DMS79 (cell line): ENCODE measurements at regions not wholly inside any gene's neighbourhood (a gene's known extent, or its start where the extent isn't known, plus 50 kb on each side); places are given as distances from the start of the nearest gene placed in this dataset.
"Not testable (repeated sequence)": the region's sequence is repeated elsewhere in the genome, so short reads cannot be mapped to it uniquely, and the experiment has no call there.

ENCODE experiments used
- DNase-seq: peaks from one replicate; lab custom pipeline; 2025; lab: John Stamatoyannopoulos, UW

GRCh38 chrX:55142206-55142918 is 53.5 kb downstream of the PAGE2 start:
- DNase-seq: no peak

- DNase-seq: no peak
Measured at GRCh38 chrX:55142919-55143310, 54.1 kb downstream of the PAGE2 start.

GRCh38 chrX:55143621-55144020 is 54.8 kb downstream of the PAGE2 start:
- DNase-seq: no peak

GRCh38 chrX:55144697-55145096 is 55.9 kb downstream of the PAGE2 start:
- no peak for DNase-seq

DNA sequence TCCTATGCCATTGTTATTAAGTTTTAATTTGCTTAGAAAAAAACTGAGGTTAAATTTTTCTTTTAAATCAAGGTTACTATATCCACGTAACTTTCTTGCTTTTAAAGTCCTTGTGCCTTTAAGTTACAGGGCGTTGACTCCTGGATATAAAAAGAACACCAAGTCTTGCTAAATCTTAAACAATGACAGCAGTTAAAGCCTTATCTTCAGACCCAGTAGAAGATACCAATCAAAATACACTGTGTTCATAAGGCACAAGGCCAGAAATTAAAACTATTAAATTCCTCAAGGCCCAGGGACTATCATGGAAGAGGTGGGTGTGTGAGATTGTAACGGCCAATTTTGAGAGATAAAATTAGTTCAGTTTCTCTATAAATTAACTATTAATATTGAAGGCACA is 60.4 kb downstream of the PAGE2 start:
- DNase-seq: no peak

DNA sequence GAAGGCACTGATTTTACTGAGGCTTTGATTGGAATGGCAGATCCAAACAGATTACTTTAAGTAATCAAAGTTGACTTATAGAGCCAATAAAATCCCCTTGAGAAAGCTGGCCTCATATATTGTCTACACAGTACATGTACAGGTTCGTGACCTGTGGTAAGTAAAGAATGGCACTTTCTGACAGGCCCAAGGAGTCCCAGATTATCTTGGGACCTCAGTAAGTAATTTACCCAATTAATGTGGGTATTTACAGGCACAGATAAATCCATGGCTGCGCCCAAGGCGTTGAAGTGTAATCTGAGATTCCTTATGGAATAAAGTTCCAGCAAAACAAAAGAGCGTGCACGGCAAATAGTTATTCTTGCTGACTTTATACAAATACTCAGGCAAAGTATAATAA is 62.4 kb downstream of the PAGE2 start:
- no peak for DNase-seq

DNA sequence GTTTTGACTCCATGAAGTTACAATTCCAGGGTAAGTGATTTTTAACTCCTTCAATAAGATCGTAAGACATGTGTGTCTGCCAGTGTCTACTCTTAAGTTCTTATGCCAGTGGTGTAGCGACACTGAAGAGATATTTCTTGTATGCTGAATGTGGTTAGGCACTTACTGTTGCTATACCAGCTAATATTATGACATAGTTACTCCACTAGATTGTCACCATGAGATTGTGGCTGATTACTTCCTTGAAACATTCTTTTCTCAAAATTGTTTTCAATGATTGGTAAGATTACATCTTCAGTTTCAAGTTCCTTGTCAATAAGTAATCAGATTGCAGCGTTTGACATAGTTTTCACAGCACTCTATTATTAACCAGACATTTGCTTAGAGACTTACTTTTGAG is 60.6 kb upstream of the PAGE5 start:
- no peak for DNase-seq

GRCh38 chrX:55160685-55161552 is 59.2 kb upstream of the PAGE5 start:
- DNase-seq: peak; percentile 63

DNA sequence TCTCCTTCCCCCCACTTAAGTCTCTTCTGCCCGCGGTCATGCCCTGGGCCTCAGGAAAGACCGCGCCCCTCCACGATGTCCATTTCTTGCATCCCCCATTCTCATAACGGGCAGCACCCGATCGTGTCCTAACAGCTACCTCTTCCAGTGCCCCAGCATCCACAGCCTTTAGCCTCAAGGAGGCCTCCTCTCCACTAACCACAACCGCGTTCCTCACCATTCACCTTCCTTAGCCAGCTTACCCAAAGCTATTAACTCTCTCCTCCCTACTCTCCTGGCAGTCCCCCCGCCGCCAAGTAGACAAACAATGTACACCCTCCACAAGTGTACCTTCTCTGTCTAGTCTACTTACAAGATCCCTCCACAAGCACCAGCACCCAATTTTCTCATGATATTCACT is 58.6 kb upstream of the PAGE5 start:
- no peak for DNase-seq

GRCh38 chrX:55163171-55163570 is 57.0 kb upstream of the PAGE5 start:
- DNase-seq: no peak

DNA sequence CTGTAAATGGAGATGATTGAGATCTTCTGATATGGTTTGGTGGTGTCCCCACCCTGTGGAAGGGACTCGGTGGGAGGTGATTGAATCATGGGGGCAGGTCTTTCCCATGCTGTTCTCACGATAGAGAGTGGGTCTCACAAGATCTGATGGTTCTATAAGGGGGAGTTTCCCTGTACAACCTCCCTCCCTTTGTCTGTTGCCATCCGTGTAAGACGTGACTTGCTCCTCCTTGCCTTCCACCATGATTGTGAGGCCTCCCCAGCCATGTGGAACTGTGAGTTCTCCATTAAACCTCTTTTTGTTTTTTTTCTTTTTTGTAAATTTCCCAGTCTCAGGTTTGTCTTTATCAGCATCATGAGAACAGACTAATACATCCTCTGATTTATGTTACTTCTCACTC is 55.1 kb upstream of the PAGE5 start:
- DNase-seq: not testable (repeated sequence)

GRCh38 chrX:55167124-55167803 is 52.9 kb upstream of the PAGE5 start:
- no peak for DNase-seq

DNA sequence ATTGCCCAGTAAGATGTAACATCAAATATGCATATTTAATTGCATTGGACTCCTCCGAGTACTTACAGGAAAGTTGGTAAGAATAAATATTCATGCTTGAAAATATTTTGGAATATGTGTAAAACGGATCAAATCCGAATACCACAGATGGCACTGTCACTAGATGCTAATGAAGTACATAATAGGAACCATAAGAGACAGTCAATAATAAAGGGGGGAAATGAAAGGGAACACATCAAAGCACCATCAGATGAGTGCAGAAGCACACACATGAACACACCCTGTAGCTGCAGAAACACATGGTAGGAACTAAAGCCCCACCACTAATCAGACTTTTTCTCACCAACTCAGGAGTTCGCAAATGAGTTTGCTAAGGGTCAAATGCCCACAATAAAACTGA is 52.2 kb upstream of the PAGE5 start:
- DNase-seq: no peak

DNA sequence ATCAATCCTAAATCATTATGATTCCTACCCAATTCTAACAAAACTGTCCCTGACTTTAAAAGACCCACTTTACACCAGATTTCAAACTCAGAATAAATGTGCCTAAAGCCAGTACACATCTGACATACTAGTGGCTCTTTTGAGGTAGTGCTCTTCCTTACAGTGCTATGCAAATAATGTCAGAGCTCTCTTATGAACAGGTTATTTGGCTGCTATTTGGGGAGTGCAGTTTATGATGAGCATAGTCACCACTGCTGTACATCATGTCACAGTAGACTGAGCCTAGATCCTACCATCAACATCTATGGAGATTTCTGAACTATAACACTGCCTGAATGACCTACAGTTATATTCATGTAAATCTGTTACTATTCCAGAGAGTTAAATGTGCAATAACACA is 50.4 kb upstream of the PAGE5 start:
- no peak for DNase-seq
